ENCODE measurements at regions not wholly inside any gene's neighbourhood (a gene's known extent, or its start where the extent isn't known, plus 50 kb on each side); places are given as distances from the start of the nearest gene placed in this dataset.
"Not testable (repeated sequence)": the region's sequence is repeated elsewhere in the genome, so short reads cannot be mapped to it uniquely, and the experiment has no call there.

DNA sequence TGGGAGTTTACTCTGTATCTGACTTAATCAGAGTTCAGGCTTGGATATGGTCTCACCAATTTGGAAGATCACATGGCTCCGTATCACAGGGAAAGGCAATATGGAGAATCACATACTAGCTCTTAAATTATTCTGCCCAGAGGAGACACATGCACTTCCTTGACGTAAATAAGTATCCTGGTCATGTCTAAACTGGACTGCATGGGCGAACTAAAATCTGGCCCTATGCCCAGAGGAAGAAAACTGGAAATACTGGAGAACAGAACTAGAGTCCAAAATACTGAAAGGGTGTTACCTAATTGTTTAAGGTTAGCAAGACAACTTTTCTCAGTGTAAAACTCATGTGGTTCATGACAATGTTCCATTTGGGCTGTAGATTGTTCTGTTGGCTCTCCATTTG lies 832.3 kb downstream of the RAB28 start:
- Mint-ChIP-seq H3K27me3 (ENCODE audit: low read depth) (no peaks in the 10 kb centered on the region), H3K9me3 (ENCODE audit: insufficient read depth) (peaks cover 7% of the 10 kb centered on the region), H3K27ac (no peak overlapping the region), H3K4me3 (no peak overlapping the region), H3K4me1 (ENCODE audit: low read depth) (no peaks in the 10 kb centered on the region), H3K36me3 (ENCODE audit: low read depth) (no peaks in the 10 kb centered on the region)
- ChIA-PET POLR2A (no interaction called here), CTCF (no interaction called here)
- ATAC-seq (no peak), DNase-seq (no peak)

DNA sequence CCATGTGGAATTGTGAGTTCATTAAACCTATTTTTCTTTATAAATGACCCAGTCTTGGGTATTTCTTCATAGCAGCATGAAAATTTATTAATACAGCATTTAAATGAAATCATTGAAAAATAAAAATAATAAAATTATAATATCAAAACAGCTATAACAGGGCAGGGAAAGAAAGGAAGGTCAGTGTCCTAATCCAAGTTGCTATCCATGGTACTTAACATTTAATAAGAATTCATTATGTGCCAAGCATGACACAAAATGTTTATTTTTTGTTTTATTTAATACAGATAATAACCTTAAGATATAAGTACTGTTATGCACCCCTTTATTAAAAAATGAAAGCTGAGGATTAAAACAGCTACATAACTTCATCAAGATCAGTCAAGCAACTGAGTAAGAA lies 838.4 kb downstream of the RAB28 start:
- no peaks in the 10 kb centered on the region for H3K4me1 Mint-ChIP-seq (ENCODE audit: low read depth)
- no peak overlapping the region for H3K27ac Mint-ChIP-seq
- DNase-seq = no peak
- H3K4me3 Mint-ChIP-seq = no peak overlapping the region
- no peaks in the 10 kb centered on the region for H3K36me3 Mint-ChIP-seq (ENCODE audit: low read depth)
- POLR2A ChIA-PET = no interaction called here
- H3K9me3 Mint-ChIP-seq (ENCODE audit: insufficient read depth) = peaks cover 8% of the 10 kb centered on the region
- no peaks in the 10 kb centered on the region for H3K27me3 Mint-ChIP-seq (ENCODE audit: low read depth)
- CTCF ChIA-PET = no interaction called here
- ATAC-seq = no peak

- Mint-ChIP-seq H3K9me3 (ENCODE audit: insufficient read depth) (peaks cover 8% of the 10 kb centered on the region), H3K4me3 (no peak overlapping the region), H3K36me3 (ENCODE audit: low read depth) (no peaks in the 10 kb centered on the region), H3K27me3 (ENCODE audit: low read depth) (no peaks in the 10 kb centered on the region), H3K27ac (no peak overlapping the region), H3K4me1 (ENCODE audit: low read depth) (no peaks in the 10 kb centered on the region)
- ATAC-seq = no peak
- DNase-seq = no peak
- ChIA-PET POLR2A (no interaction called here), CTCF (no interaction called here)
These were observed 839.9 kb downstream of the RAB28 start for GRCh38 chr4:12644261-12644660.

DNA sequence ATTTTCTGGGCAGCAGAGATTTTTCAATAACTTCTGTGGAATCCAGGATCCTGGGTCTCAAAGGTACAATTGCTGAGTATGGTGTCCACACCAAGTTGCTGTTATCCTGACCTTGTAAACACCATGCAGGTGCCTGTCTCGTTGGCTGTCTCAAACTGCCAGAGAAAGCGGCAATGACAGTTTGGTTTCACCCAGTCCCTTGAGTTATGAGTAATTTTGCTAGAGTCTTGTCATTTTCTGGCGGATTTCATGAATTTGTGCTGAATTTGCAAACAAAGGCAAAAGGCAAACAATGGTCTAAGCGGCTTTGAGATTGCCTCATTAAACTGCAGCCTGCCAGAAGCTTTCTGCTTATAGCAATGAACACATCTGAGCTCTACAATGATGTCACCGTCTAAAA lies 847.9 kb downstream of the RAB28 start:
- Mint-ChIP-seq H3K4me3 (no peak overlapping the region), H3K9me3 (ENCODE audit: insufficient read depth) (no peaks in the 10 kb centered on the region), H3K27me3 (ENCODE audit: low read depth) (no peaks in the 10 kb centered on the region), H3K4me1 (ENCODE audit: low read depth) (no peaks in the 10 kb centered on the region), H3K27ac (no peak overlapping the region), H3K36me3 (ENCODE audit: low read depth) (no peaks in the 10 kb centered on the region)
- no peak for ATAC-seq
- POLR2A ChIA-PET = no interaction called here
- CTCF ChIA-PET = no interaction called here
- no peak for DNase-seq

DNA sequence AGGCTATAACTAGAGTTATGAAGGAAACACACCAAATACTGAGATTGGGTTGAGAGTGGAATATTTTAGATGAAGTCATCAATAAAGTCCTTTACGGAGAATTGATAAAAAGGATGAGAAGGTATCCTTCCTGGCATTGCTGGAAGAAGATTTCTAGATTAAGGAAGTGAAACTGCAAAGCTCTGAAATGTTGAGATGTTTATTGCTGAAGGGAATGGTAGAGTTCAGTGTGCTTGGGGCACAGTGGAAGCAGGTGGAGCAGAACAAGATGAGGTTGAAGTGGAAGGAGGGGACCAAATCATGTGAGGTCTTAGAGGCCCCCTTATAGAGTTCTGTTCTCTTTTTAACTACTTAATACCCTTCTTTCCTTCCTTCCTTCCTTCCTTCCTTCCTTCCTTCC lies 848.5 kb downstream of the RAB28 start:
- DNase-seq = no peak
- H3K36me3 Mint-ChIP-seq (ENCODE audit: low read depth) = no peaks in the 10 kb centered on the region
- ChIA-PET CTCF (interaction anchor here (0.6 kb wide), 1 partner anchor 15 kb away, joined by 3 read pairs; no protein-coding TSS in a partner anchor), POLR2A (no interaction called here)
- no peak overlapping the region for H3K4me3 Mint-ChIP-seq
- no peak overlapping the region for H3K27ac Mint-ChIP-seq
- no peak for ATAC-seq
- H3K9me3 Mint-ChIP-seq (ENCODE audit: insufficient read depth) = no peaks in the 10 kb centered on the region
- no peaks in the 10 kb centered on the region for H3K4me1 Mint-ChIP-seq (ENCODE audit: low read depth)
- H3K27me3 Mint-ChIP-seq (ENCODE audit: low read depth) = no peaks in the 10 kb centered on the region

GRCh38 chr4:12633053-12633651 lies 851.0 kb downstream of the RAB28 start:
- ChIA-PET POLR2A (no interaction called here), CTCF (interaction anchor here (0.7 to 1.0 kb wide), 2 partner anchors 11 to 13 kb away, joined by 3 to 4 read pairs; no protein-coding TSS in a partner anchor)
- no peaks in the 10 kb centered on the region for H3K9me3 Mint-ChIP-seq (ENCODE audit: insufficient read depth)
- no peak overlapping the region for H3K27ac Mint-ChIP-seq
- H3K4me3 Mint-ChIP-seq = no peak overlapping the region
- DNase-seq (peak; percentile 82), ATAC-seq (peak; percentile 76)
- H3K36me3 Mint-ChIP-seq (ENCODE audit: low read depth) = no peaks in the 10 kb centered on the region
- H3K4me1 Mint-ChIP-seq (ENCODE audit: low read depth) = no peaks in the 10 kb centered on the region
- H3K27me3 Mint-ChIP-seq (ENCODE audit: low read depth) = no peaks in the 10 kb centered on the region

GRCh38 chr4:12615822-12616221 lies 868.3 kb downstream of the RAB28 start:
- no peak overlapping the region for H3K27ac Mint-ChIP-seq
- ChIA-PET CTCF (no interaction called here), POLR2A (no interaction called here)
- H3K36me3 Mint-ChIP-seq (ENCODE audit: low read depth) = no peaks in the 10 kb centered on the region
- no peak for DNase-seq
- no peaks in the 10 kb centered on the region for H3K9me3 Mint-ChIP-seq (ENCODE audit: insufficient read depth)
- no peaks in the 10 kb centered on the region for H3K27me3 Mint-ChIP-seq (ENCODE audit: low read depth)
- no peaks in the 10 kb centered on the region for H3K4me1 Mint-ChIP-seq (ENCODE audit: low read depth)
- no peak overlapping the region for H3K4me3 Mint-ChIP-seq
- no peak for ATAC-seq

DNA sequence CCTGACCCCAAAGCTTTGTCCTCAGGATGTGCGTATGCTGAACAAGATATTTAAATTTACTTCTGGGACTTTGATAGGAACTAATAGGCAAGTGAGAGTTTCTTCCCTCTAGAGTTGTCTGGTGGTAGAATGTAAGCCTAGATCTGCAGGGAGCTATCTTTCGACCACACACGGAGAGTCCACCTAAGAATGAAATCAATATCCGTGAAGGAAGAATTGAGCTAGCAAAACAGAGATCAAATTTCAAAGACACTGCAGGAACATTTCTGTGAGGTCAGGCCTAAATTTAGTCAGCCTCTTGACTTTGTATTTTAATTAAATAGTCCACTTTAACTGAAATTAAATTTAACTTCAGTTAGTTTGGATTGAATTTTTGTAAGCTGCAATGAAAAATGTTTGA lies 871.3 kb downstream of the RAB28 start:
- Mint-ChIP-seq H3K36me3 (ENCODE audit: low read depth) (no peaks in the 10 kb centered on the region), H3K4me1 (ENCODE audit: low read depth) (no peaks in the 10 kb centered on the region), H3K27me3 (ENCODE audit: low read depth) (no peaks in the 10 kb centered on the region), H3K4me3 (no peak overlapping the region), H3K27ac (no peak overlapping the region), H3K9me3 (ENCODE audit: insufficient read depth) (no peaks in the 10 kb centered on the region)
- DNase-seq (no peak), ATAC-seq (no peak)
- CTCF ChIA-PET = no interaction called here
- POLR2A ChIA-PET = no interaction called here

GRCh38 chr4:12609212-12609875 lies 874.8 kb downstream of the RAB28 start:
- H3K27me3 Mint-ChIP-seq (ENCODE audit: low read depth); CTCF ChIA-PET; POLR2A ChIA-PET; H3K4me3 Mint-ChIP-seq; H3K4me1 Mint-ChIP-seq (ENCODE audit: low read depth); ATAC-seq; H3K27ac Mint-ChIP-seq; H3K9me3 Mint-ChIP-seq (ENCODE audit: insufficient read depth); DNase-seq; H3K36me3 Mint-ChIP-seq (ENCODE audit: low read depth): not testable (repeated sequence)

DNA sequence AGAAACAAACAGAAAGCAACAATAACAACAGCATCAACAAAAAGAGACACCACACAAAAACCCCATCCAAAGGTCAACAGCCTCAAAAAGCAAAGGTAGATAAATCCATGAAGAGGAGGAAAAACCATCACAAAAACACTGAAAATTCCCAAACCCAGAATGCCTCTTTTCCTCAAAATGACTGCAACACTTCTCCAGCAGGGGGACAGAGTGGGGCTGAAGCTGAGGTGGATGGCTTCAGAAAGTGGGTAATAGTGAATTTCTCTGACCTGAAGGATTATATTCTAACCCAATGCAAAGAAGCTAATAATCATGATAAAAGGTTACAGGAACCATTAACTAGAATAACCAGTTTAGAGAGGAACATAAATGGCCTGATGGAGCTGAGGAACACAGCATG lies 888.2 kb downstream of the RAB28 start:
- H3K27ac Mint-ChIP-seq = no peak overlapping the region
- ATAC-seq = no peak
- CTCF ChIA-PET = no interaction called here
- peaks cover 13% of the 10 kb centered on the region for H3K9me3 Mint-ChIP-seq (ENCODE audit: insufficient read depth)
- no peaks in the 10 kb centered on the region for H3K4me1 Mint-ChIP-seq (ENCODE audit: low read depth)
- DNase-seq = no peak
- POLR2A ChIA-PET = no interaction called here
- no peak overlapping the region for H3K4me3 Mint-ChIP-seq
- H3K36me3 Mint-ChIP-seq (ENCODE audit: low read depth) = no peaks in the 10 kb centered on the region
- H3K27me3 Mint-ChIP-seq (ENCODE audit: low read depth) = no peaks in the 10 kb centered on the region

GRCh38 chr4:12595489-12595888 lies 888.7 kb downstream of the RAB28 start:
- POLR2A ChIA-PET = no interaction called here
- CTCF ChIA-PET = no interaction called here
- no peaks in the 10 kb centered on the region for H3K4me1 Mint-ChIP-seq (ENCODE audit: low read depth)
- DNase-seq (no peak), ATAC-seq (no peak)
- peaks cover 13% of the 10 kb centered on the region for H3K9me3 Mint-ChIP-seq (ENCODE audit: insufficient read depth)
- no peak overlapping the region for H3K4me3 Mint-ChIP-seq
- no peaks in the 10 kb centered on the region for H3K36me3 Mint-ChIP-seq (ENCODE audit: low read depth)
- no peak overlapping the region for H3K27ac Mint-ChIP-seq
- H3K27me3 Mint-ChIP-seq (ENCODE audit: low read depth) = no peaks in the 10 kb centered on the region

GRCh38 chr4:12588582-12588981 lies 895.6 kb downstream of the RAB28 start:
- POLR2A ChIA-PET = no interaction called here
- Mint-ChIP-seq H3K9me3 (ENCODE audit: insufficient read depth) (peaks cover 5% of the 10 kb centered on the region), H3K36me3 (ENCODE audit: low read depth) (no peaks in the 10 kb centered on the region), H3K4me1 (ENCODE audit: low read depth) (no peaks in the 10 kb centered on the region), H3K27me3 (ENCODE audit: low read depth) (no peaks in the 10 kb centered on the region), H3K4me3 (no peak overlapping the region), H3K27ac (no peak overlapping the region)
- DNase-seq = no peak
- CTCF ChIA-PET = no interaction called here
- ATAC-seq = no peak

All from activated CD8-positive, alpha-beta T cell treated with anti-CD3 and anti-CD28 coated beads, Interleukin-2, amount 10 ng/mL, durations not matched to agents 7 days and 5 days (primary cell).